Limb (tissue), 2 donors: ENCODE measurements at regions not wholly inside any gene's neighbourhood (a gene's known extent, or its start where the extent isn't known, plus 50 kb on each side); places are given as distances from the start of the nearest gene placed in this dataset.

ENCODE experiments used
- DNase-seq, 2 donors: peaks; one replicate each; pipeline ENCODE4 v3.0.0-alpha.2; 2016; ENCODE audit errors: extremely low spot score in 2 of 2

DNA sequence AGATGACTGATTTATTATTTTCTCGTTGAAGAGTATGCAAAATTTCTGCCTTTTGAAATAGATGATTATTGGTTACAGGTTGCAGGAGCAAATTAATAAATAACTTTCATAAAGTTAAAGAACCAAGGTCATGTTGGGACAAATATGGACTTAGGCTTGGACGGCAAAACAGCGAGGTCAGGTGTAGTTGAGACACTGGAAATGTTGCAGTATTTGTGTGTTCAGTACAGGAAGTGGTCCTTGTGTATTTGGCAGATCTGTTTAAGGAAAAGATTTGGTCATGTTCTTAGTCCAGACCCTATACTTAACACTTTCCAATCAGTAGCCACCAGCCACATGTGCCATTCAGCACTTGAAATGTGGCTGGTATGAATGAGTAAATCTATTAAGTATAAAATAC is 486.5 kb downstream of the TDRD15 start:
- DNase-seq = no peak

DNA sequence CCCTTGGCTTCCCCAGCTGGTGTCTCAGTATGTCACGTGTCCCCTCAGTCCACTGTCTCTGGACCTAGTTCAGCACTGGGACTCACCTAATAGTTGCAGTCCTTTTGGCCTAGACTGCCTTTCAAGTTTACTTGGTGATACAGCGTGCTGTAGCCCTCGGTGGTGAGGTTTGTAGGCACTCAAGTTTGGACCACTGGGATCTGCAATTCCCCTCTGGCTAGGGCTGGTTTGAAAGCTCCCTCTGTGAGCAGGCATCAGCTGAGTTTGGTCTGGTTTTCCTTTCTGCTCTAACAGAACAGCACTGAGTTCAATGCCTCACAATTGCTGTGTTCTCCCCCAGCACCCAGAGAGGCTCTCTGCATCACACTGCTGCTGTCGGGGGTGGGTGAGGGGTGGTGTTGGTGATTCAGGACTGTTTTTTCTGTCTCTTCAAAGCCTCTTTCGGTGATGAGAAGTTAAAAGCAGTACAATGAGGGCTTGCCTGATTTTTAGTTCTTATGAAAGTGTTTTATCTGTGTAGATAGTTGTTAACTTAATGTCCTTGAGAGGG is 494.2 kb downstream of the TDRD15 start:
- DNase-seq = no peak

DNA sequence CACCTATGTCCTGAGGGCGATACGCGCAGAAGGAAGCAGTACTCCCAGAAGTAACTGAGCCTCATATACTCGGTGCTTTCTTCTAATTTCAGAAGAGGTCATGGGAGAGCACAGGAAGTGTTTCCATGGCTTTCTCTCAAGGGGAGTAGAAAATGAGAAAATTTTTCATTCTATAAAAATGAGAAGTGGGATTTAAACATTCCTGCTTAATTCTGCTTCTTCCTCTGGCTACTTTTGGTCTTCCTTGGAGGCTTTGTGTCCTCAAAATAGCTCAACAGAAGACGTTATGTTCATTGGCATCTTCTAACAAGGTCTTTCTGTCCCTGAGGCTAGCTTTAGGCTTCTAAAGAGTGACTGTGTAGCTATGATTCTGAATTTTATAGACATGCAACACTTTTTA is 497.0 kb downstream of the TDRD15 start:
- DNase-seq = no peak

- no peak for DNase-seq
Observed at GRCh38 chr2:21627938-21628337, 504.2 kb downstream of the TDRD15 start.

DNA sequence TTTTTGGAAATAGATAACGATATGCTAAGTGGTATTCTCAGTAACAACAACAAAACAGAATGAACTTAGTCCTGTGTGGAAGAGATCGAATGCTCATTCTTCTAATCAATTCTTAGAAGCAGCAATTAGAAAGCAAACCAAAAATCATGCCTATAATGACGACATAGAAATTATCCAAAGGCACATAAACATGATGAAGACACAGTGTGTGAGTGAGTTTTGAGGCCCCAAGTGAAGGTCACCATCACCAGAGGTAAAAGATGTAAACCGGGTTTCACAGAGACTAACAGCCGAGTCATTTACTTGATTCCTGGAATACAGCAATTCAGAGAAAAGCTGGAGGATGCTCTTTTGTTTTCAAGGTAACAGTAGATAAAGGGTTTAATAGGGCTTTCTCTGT is 509.2 kb downstream of the TDRD15 start:
- DNase-seq = no peak

GRCh38 chr2:21633466-21633865 is 509.7 kb downstream of the TDRD15 start:
- DNase-seq = peak in 1 of 2 donors; percentile 35

GRCh38 chr2:21633911-21634310 is 510.1 kb downstream of the TDRD15 start:
- DNase-seq = no peak

- DNase-seq = no peak
Observed at GRCh38 chr2:21640046-21640445, 516.3 kb downstream of the TDRD15 start.

GRCh38 chr2:21642647-21643046 is 518.9 kb downstream of the TDRD15 start:
- no peak for DNase-seq

DNA sequence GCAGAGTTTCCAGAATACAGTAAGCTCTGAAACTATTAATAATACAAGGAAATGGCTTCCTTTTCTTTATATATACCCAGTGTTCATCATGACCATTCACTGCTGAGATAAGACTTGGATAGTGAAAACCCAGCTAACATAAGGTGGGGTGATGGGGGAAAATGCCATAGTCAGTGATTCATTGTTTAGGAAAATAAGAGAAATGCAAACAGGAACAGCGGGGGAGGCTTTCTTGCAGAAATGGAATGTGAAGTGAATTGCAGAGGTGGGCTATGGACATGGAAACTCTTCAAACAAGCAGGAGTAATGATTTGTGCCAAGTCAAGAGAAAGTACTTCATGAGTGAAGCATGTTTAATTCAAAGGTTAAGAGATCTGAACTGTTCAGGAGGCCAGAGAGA is 519.4 kb downstream of the TDRD15 start:
- no peak for DNase-seq

DNA sequence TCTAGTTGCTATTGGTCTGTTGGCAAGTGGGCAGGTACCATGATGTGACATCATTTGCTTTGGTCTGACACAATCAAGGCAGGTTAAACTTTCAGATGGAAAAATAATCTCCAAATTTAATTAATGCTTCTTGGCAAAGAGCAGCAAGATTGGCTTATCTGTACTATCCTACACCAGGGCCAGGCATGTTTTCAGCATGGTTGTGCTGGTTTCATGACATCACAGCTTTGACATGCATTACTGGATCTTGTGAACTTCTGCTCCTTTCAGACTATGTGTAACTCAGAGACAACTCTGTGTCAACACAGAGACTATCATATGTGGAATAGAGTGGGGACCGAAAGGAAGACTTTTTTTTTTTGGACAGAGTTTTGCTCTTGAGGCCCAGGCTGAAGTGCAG is 520.5 kb downstream of the TDRD15 start:
- DNase-seq = no peak

- DNase-seq = no peak
Observed at GRCh38 chr2:21646345-21646744, 522.6 kb downstream of the TDRD15 start.

DNA sequence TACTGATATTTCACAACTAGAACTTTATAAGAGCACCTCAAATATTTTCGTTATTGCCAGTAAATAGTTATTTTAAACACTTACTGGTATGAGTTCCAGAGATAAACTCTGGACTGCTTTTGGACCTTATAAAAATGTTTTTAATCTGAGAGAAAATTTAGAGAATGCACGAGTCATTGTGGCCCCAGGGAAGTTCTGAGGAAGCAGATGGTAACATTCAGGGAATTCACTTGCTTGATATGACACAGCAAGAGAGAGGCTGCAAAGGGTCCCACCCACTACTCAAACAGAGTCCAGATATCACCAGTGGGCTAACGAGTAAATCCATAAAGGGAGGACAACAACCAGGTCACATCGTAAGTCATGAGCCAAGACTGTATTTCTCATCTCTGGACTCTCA is 526.8 kb downstream of the TDRD15 start:
- no peak for DNase-seq

- no peak for DNase-seq
Observed at GRCh38 chr2:21655136-21655535, 531.4 kb downstream of the TDRD15 start.

DNA sequence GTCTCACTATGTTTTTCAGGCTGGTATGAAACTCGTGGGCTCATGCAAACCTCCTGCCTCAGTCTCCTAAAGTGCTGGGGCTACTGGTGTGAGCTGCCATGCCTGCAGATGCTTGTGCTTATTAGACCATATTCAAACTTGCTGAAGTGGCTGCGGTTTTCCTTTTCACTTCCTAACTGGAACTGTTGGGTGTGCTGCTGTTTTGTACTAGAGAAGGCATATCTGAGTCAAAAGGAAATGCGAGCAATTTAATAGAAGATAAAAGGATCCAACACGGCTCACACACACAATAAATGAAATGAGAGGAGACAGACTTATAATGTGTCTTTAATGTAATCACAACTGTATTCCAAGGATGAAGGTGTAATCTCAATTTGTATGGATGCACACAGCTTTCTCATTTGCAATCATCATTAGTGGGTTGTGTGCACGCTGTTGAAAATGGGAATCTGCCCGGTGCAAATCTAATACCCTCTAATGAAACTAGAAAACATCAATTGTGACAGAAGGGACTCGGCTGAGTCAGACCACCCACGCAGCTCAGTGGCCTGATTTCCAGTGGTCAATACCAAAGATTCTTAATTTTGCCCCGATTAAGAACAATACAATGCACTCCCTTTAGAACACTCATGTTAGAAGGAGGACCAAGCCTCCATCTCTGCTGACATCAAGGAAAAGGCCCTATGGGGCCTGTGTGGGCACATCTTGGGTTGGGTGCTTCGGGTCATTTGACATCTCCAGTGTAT is 532.7 kb downstream of the TDRD15 start:
- no peak for DNase-seq

DNA sequence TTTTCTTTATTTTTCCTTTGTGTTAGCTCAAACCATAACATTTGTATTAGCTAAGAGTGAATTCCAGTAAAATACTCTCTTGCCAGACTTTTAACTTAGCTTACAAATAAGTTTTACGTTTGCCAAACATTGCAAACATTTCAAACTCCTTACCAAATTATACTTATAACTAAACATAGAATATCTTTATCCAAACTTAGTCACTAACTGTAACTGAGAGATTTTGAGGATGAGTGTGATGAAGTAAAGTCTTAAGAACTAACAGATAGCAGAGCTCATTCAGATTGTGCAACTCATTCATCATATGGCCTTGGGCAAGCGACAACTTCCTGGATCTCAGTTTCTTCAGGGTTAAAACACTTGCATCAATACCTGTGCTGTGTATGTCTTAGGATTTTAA is 533.7 kb downstream of the TDRD15 start:
- DNase-seq = no peak

DNA sequence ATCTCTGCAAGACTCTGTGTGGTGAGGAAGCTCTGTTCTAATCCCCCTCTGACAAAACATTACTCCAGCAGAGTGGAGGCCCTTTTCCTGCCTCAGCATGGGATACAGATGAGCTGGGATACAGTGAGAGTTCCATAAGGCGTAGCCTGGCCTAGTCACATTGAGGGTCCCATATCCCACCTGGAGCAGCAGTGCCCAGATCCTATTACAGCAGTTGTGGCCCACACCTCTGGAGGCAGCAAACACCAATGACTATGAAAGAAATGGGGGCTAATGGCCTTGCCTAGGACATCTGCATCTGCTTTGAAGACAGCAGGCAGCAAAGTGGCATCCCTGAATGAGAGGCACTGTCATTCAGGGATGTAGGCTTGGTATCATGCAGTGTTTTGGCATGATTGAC is 534.5 kb downstream of the TDRD15 start:
- DNase-seq = no peak

DNA sequence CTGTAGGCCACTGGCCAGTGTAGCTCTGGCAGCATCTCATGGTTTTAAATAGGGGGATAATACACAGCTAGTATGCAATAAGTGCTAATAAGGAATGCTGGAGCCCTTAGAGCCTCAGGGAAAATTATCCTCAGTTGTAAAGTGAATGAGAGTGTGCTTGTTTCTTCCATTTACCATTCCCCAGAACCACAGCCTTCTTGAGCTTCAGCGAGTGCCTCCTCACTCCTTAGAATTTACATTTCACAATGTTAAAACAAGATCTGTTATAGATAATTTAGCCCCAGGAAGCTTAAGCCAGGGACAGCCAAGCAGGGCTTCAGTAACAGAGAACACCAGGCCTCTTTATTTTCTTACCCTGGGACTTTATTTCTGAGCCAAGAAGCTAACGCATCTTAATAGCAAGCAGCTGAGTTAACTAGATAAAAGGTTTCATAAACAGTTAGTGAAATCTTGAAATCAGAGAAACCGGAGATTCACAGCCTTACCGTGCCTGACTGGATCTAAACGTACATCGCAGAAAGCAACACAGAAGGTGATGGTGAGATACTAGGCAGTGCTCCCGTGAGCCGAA is 535.2 kb downstream of the TDRD15 start:
- no peak for DNase-seq

GRCh38 chr2:21664083-21664482 is 540.3 kb downstream of the TDRD15 start:
- no peak for DNase-seq

- DNase-seq = no peak
Observed at GRCh38 chr2:21667638-21668037, 543.9 kb downstream of the TDRD15 start.

DNA sequence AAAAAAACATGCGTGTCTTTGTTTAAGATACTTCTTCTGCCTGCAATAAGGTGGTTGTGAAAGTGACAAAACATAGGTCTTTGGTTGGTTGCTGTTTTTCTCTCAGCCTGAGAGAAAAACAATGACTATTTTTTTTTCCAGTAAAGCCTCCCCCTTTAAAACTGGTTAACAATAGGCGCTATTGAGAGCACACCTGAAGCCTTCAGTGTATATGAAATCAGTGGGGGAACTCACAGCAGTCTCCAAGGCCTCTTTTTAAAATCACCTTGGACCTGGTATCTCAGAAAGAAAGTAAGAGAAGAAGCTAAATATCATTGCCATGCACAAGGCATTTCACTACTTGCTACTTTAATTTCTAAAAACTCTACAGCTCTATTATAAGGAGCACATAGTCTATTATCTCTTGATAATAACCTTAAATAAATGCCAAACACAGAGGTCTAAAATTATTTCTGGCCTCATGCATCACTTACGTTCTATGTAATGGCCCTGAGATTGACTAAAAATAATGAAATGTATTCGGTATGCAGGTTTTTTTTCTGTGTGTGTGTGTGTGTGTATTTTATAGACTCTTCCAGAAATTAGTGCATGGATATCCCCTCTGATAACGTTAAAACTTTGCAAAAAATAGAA is 544.4 kb downstream of the TDRD15 start:
- no peak for DNase-seq

- DNase-seq = no peak
Observed at GRCh38 chr2:21676041-21676440, 552.3 kb downstream of the TDRD15 start.

GRCh38 chr2:21676676-21677075 is 552.9 kb downstream of the TDRD15 start:
- no peak for DNase-seq
